GM21717 (cell line): ENCODE measurements at regions not wholly inside any gene's neighbourhood (a gene's known extent, or its start where the extent isn't known, plus 50 kb on each side); places are given as distances from the start of the nearest gene placed in this dataset.
"Not testable (repeated sequence)": the region's sequence is repeated elsewhere in the genome, so short reads cannot be mapped to it uniquely, and the experiment has no call there.

Experiments
- ATAC-seq: cut with Tn5 transposase; IDR thresholded peaks from one replicate; pipeline ENCODE4 v1.9.1; 2021; ENCODE audit warnings: mild to moderate bottlenecking, moderate library complexity; ENCODE audit not compliant: unreplicated experiment

DNA sequence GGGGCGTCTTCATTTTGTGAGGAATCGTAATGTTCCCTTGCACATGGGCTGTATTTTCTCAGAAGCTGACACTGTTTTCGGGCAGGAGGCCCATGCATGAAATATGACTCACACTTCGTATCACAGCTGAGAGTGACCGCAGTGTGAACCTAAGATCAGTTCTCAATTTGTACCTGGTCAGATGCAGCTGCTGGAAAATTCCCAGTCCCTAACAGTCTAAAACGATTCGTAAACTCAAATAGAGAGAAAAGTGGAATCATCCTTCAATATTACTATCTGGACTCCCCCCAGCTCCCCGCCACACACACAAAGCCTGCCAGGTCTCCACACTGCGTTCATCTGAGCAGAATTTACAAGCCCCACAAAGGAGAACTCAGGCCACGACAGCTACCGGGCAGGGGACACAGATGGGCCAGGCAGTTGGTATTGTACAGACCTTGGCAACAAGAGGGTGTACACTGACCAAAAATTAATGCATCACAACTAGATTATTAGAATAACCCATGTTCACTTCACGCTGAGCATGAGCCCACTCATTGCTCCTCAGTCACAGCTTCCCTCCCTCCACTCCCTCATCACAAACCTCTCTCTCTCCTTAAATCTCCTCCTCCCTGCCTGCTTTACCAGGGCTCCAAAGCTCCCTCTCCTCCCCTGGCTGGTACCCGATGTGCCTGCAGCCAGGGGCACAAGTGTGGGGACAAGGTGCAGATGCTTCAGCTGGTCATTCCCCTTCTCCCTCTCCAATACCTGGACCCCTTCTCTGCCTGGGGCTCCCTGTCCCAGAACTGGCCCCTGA lies 488.4 kb downstream of the PREX1 start:
- no peak for ATAC-seq

DNA sequence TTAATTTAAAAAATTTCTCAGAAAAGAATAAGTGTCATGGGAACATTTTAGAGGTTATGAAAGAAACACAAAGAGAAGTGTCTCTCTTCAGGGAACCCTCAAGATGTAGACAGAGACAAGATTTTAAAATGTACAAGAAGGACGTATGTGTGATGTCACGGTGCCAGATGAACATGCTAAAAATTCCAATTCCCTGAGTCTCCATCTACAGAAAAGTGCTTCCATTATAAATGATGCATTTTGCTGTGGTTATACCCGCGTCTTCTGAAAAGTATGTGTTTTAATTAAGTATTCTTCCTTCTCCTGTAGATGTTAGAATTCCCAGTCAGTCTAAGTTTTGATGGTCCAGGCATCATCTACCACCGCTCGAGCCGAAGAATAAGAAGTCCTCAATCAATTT lies 489.1 kb downstream of the PREX1 start:
- no peak for ATAC-seq

DNA sequence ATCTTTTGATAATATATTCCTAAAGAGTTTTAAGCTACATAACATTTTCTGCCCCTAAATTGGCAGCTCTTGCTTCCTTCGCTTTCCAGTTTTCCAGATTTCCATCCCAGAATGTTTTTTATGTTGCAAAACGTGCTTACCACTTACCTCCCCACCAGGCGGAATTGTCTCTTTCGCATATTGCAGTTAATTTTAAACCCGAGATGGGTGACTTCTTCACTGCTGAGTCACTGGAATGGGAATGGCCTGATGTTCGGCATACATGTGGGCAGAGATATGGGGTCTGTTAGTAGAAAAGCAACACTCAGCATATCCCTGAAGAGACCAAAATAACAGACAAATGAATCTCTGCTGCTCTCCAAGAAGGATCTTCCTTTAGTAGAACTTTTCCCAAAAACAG lies 491.2 kb downstream of the PREX1 start:
- no peak for ATAC-seq

DNA sequence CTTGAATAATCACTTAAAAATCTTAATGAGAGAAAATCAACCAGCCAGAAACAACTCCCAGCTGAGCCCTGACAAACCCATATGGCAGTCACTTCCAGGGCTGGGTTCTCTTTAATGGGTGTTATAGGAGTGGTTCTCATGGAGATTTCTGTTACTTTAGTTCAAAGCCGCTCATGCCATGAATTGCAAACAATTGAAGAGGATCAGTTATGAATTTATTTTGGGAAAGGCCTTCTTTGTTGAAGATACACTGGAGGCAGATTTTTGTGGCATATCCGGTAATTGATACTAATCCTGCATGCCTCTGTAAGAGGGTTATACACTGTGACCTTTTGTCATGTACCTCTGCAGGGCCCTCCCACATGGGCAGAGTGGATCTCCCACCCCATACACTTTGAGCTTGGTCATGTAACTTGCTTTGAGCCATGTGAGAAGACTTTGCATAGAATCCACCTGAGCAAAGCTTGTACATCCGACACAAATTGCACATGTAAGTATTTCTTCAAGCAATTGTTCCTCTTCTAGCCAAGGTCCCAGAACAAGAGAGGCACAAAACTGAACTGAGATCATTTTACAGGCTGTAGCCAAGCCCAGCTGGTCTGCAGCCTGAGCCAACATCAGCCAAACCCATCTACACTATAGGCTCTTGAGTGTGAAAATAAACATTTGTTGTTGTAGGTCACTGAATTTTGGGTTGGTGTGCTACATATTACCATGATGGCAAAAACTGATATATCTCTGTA lies 492.3 kb downstream of the PREX1 start:
- ATAC-seq, result no peak

DNA sequence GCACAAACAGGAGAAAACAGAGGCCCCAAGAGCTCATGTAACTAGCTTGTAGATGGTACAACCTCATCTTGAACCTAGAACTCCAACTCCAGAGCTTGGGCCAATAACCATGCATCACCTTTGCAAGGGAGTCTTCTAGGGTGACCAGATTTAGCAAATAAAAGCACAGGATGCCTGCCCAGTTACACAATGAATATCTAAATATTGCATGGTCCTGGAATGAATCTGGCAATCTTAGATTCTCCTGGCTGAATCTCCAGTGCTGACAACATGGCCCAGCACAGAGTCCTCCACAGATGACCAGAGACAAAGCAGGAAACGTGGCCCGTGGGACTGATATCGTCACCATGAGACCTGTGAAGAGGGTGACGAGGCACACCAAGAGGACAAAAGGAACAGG lies 494.1 kb downstream of the PREX1 start:
- no peak for ATAC-seq

DNA sequence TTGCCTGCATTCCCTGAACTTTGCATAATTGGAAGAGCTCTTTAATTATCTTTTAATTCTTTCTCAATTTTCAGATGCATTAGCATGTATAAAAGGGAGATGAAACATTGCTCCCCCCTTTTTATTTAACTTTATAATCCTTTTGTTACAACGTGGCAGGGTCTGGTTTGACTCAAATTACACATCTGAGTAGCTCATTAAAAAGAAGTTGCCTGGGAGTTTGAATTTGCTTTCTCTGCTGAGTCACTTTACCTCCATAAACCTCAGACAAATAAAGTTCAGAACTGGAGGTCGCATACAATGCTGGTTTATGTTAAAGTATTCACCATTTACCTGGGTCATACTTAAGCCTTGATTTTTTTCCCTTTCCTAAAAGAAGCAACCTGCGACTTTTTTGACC lies 495.2 kb downstream of the PREX1 start:
- no peak for ATAC-seq

DNA sequence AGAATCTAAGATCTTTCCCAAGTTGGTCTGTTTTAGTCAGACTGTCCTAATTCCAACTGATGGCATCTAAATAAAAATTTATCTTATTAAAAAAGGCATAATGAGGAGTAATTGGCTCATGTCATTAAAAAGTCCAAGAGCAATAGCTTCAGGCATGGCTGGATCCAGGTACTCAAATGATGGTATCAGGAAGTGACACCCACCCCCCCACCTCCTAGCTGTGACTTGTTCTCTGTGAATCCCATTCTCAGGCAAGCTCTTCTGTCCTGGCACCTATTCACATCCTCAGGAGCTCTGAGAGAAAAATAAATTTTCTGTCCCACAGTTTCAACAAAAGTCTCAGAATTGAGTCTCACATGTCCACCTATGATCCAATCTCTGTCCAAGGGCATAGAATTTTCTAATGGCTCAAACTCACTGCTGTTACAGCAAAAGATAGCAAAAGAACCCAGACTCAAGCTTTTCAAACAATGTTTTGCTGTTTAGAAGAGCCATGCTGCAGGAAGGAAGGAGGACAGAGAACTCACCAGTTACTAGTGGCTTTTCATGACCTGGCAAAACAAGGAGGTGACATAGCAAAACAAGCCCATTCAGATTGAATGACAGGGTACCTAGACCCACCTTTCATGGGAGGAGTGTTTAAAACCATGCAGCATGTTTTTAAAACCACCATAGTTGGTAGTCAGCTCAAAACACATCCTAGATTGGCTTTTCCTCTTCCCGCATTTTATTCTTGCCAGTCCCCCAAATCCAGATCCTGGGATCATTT lies 496.1 kb downstream of the PREX1 start:
- ATAC-seq, result no peak

DNA sequence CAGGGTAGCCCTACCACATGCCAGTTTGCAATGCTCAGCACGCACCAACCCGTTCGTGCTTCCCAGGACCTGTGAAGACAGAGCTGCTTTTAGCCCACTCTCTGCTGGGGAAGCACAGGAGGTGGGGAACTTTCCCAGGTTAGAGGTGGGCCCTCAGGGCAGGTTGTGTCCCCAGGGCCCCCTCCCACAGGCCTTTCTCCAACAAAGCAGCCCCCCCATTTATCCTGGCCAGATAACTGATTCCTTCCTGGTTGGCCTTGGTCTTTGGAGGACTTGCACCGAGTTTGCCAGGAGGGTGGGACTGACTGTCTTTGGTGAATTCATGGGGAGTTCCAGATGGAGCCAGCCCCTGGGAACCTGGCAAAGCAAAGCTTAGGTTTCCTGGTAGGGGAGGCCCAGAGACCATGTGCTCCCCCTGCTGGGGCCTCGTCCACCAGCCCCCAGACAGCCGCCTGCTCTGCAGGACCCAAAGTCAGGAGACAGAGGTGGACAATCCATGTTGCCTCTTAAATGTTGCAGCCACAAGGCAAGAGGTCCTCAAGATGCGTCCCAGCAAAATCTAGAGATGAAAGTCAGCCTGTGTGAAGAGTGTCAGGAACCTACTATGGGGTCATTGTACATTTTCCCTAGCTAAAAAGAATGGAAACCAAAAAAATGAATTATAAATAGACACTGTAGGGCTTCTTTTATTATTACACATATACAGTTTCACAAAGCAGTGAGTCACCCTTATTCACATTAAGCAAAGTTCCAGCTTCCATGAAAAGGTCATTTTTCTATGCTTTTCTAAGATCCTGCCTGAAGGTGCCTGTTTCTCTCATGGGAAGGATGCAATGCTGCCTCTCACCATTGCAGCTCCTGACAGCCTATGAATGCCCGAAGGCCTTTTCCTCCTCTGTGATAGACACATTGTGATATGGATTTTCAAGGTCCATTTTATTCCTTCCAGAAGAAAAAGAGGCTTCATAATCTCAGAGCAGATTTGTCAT lies 497.8 kb downstream of the PREX1 start:
- ATAC-seq, result no peak

DNA sequence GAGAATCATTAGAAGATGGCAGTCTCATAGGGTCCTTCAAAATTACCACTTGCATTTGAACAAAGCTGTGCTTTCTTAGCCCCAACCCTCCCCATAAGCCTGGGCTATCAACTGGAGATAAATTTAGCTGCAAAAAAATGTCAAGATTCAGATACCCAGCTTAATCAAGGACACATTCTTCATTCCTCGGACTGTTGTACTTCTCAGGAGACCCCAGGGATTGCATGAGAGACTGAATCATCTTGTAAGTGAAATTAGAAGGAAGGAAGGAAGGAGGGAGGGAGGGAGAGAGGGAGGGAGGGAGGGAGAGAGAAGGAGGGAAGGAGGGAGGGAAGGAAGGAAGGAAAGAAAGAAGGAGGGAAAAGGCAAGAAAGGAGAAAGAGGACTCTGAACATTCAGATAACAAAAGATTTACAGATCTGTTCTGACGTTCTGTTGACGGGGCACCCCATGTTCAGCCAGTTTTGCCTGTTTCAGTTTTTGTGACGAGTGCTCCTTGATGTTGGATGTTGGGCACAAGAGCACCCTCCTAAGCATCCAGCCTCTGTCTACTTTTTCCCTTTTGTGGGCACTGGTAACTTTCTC lies 498.7 kb downstream of the PREX1 start:
- ATAC-seq, result no peak

DNA sequence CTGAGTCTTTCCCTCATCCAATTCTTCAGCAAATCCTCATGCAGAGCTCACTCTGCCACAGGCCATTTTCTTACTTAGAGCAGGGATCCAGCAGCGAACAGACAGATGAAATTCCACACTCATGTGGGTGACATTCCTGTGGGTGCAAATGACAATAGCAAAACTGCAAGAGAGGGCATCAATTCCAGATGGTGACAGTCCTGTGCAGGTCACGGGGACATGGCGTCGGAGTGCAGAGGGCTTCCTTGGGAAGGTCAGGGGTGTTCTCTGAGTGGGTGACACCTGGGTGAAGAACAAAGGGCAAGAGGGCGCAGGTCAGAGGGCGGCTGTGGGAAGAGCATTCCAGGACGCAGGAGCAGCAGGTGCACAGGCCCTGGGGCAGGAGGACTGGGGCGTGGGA lies 500.0 kb downstream of the PREX1 start:
- ATAC-seq, result not testable (repeated sequence)

DNA sequence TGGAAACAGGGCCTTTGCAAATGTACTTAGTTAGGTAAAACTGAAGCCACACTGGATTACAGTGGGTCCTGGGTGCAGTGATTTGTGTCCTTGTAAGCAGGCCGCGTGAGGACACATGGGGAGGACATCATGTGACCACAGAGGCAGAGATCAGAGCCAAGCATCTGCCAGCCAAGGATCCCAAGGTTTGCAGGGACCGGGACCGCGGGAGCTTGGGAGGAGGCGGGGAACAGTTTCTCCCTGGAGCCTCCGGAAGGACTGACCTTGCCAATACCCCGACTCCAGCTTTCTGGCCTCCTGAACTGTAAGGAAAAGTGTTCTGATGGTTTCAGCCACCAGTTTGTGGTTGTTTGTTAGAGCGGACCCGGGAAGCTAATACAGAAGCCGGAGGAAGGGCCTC lies 500.9 kb downstream of the PREX1 start:
- ATAC-seq, result no peak

DNA sequence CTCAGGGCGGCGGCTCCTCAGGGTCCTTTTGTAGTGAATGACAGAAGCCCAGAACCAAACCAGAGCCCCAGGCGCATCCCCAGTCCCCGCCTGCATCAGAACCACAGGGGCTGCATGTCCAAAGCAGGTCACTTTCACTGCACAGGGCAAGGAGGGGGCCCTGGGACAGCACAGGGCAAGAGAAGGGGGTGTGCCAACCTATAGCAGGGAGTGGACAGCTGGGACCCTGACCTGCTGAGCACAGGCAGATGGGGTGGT lies 501.4 kb downstream of the PREX1 start:
- ATAC-seq, result no peak

DNA sequence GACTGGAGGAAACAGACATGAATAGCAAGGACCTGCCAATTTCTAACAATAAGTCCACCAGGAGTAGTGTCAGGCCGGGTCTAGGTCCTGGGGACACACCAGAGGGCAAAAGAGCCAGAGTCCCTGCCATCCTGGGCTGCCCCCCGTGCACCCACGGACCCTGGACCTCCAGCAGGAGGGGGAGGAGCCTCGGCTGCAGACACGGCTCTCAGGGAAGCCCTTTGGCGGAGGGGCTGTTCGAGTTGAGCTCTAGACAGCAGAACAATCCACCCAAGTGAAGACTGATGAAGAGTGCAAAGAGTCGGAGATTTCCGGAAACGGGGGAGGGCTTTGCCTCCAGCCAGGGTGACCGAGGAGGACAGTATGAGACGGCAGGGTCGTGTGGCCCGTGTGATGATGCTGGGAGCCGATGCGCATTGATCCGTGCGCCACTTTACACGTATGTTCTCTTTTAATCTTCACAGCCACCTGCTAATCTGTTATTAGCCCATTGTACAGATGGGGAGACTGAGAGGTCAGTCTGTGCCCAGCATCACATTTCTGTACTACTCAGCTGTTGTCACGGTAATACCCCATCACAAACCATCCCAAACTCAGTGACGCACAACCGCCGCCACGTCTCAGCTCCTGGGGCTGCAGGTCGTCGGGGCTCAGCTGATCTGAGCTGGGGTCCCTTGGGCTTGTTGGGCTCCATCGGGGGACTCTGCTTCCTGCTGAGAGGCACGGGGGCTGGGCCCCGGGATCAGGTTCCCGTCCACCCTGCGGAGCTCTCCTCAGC lies 502.0 kb downstream of the PREX1 start:
- no peak for ATAC-seq

DNA sequence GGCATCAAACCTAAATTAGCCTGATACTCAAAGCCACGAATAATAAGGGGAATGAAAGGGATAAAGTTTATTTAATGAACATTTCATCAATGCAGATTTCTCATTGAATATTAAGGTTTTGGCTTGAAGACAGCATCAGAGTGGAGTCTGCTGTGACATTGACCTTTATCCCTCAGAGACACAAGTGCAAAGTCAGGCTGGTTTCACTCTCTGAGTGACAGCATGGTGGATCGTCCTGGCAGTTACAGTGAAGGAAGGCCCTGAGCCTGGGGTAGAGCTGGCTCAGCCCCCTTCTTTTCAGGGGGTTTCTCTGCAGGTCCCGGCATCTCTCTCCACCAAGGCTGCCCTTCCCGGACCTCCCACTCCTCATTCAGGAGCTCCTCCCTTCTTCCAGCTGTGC lies 503.1 kb downstream of the PREX1 start:
- no peak for ATAC-seq

DNA sequence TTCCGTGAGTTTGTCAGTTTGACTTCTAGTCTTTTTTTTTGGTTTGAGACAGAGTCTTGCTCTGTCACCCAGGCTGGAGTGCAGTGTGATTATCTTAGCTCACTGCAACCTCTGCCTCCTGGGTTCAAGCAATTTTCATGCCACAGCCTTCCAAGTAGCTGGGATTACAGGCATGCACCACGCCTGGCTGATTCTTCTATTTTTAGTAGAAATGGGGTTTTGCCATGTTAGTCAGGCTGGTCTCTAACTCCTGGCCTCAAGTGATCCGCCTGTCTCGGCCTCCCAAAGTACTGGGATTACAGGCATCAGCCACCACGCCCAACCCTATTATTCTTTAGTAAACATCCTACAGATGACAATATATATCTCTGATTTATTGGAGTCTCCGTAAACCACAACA lies 506.5 kb downstream of the PREX1 start:
- ATAC-seq, result no peak

DNA sequence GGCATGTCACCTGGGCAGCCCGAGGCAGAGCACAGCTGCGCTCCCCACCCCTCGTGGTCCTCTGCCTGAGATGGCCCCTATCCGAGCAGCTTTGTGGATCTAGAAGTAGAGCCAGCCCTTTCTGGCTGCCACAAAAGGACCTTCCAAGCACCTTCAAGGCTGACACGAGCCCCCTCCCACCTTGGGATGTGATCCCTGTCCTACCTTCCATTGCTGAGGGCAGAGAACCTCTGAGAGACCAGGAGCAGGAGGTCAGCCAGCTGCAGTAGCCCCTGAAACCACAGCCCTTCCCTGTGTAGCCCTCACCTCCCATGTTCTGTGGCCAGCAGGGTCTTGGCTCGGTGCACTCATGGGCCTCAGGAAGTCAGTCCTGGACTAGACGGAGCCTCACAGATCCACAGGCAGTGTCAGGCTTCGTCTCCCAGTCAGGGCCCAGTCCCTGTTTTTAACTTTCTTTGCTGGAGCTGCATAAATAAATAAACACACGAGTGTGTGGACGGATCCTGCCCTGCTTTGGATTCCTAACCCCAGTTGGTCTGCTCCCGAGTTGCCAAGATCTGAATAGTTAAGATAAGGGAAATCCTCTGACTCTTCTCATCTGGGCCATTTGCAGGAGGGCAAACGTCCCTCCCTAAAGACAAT lies 507.7 kb downstream of the PREX1 start:
- ATAC-seq, result no peak

DNA sequence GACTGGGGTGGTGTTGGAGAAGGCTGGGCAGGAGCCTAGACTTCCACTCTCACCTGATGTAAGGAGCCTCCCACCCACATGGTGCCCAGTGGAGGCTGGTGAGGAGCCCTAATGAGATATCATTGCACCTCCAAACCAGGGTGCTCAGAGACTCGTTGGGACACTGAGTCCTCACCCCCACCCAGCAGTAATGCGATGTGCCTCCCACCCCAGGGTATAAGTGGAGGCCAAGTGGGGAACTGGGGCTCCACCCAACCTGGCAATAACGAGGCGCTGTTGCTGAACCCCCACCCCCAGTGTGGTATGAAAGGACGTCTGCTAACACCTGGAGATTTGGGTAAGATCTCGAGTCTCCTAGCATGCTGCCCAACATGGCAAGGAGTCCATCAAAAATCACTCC lies 510.2 kb downstream of the PREX1 start:
- no peak for ATAC-seq

DNA sequence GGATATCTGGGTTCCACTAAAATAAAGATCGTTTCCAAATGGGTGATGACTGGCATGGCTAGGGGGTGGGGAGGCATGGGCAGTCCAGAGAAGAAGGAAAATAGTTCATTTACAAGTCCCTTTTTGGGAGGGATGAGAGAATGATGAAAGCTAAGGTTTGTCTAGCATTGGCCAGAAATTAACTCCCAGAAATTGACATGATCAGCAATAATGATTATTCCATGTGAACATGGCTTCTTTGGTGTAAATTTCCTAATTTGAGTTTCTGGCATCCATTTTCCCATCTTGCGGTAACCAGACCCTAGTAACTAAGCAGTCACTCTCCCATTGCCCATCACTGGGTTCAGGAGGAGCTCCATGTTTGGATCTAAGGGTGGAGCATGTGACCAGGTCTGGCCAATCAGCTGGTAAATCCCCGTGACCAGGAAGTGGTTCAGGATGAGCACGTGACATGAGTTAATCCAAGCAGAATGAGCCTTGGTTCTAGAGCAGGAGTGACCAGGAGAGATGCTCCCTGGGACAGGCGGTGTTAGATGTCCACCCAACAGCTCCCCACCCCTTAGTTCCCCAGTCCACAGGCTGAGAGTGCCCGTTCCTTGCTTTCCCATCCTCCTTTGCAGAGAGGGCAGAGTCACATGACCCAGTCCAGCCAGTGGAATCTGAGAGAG lies 512.7 kb downstream of the PREX1 start:
- ATAC-seq, result no peak

DNA sequence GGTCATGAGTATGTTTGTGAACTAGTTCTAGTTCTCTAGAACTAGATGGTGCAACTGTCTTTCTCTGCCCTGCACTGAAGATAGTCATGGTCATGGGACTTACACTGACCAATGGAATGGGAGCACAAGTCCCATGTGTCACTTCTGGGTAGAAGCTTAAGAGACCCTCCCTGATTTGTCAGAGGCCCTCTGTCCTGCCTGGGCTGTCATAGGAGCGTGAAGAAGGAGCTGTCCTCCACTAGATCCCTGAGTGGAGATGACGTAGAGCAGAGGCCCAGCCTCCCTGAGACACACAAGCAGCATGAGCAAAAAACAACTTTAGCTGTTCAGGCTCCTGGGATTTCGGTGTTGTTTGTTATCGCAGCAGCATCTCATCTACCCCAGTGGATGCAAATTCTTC lies 514.5 kb downstream of the PREX1 start:
- ATAC-seq, result no peak
